Panc1 (cell line): ENCODE measurements at regions not wholly inside any gene's neighbourhood (a gene's known extent, or its start where the extent isn't known, plus 50 kb on each side); places are given as distances from the start of the nearest gene placed in this dataset.

Source experiments
- ATAC-seq: fragments of 200-7000 bp; cut with Tn5 transposase; 2 replicates; pipeline ENCODE4 v1.9.1; 2020; ENCODE audit warnings: mild to moderate bottlenecking, moderate library complexity
- BruUV-seq: library from RNA; stranded (reverse); fragments of 400-500 nt; replicated peaks from 2 replicates; lab custom pipeline; 2021; lab: Mats Ljungman, UMichigan
- CTCF ChIA-PET: fragments of 300-600 bp; sonication (Branson Sonifier 250); formaldehyde crosslinking; loops from one replicate; lab custom pipeline; 2022; ENCODE audit warnings: antibody characterized with exemption; lab: Charles Lee
- POLR2A ChIA-PET: fragments of 300-600 bp; sonication (Branson Sonifier 250); formaldehyde crosslinking; loops from one replicate; lab custom pipeline; 2022; ENCODE audit warnings: antibody characterized with exemption; lab: Charles Lee
- DNase-seq: peaks from one replicate; pipeline ENCODE4 v3.0.0-alpha.2; 2010; ENCODE audit warnings: low read depth, low spot score
- H3K27ac ChIP-seq: 2 replicates; pipeline ENCODE4 v1.5.1; 2011; ENCODE audit warnings: mild to moderate bottlenecking, low read length, inconsistent platforms
- H3K27me3 ChIP-seq: fragments of 200-500 bp; sonication (Bioruptor generic); 2 replicates; pipeline ENCODE4 v1.6.0; 2014; ENCODE audit warnings: low read length, inconsistent platforms; ENCODE audit not compliant: control insufficient read depth, insufficient read depth
- H3K36me3 ChIP-seq: fragments of 200-500 bp; sonication (Bioruptor generic); 2 replicates; pipeline ENCODE4 v1.5.1; 2014; ENCODE audit warnings: inconsistent platforms, mild to moderate bottlenecking, low read length, moderate library complexity; ENCODE audit not compliant: control insufficient read depth, insufficient read depth
- H3K4me1 ChIP-seq: 2 replicates; pipeline ENCODE4 v1.5.1; 2011; ENCODE audit warnings: inconsistent platforms, mild to moderate bottlenecking, low read length, moderate library complexity; ENCODE audit not compliant: control insufficient read depth, insufficient read depth
- H3K4me3 ChIP-seq, 2 experiments: 2 replicates each; pipeline ENCODE4 v1.5.1; 2011 to 2012; ENCODE audit warnings: low read depth in 2 of 2, low read length in 2 of 2, mild to moderate bottlenecking in 2 of 2, inconsistent platforms in 1 of 2, moderate library complexity in 1 of 2
- H3K9me3 ChIP-seq: fragments of 200-500 bp; sonication (Bioruptor generic); 2 replicates; pipeline ENCODE4 v1.5.1; 2014; ENCODE audit warnings: low read depth, mild to moderate bottlenecking, inconsistent platforms, low read length, moderate library complexity; ENCODE audit not compliant: control insufficient read depth, insufficient read depth
- POLR2AphosphoS5 ChIP-seq: IDR thresholded peaks from 2 replicates; pipeline ENCODE4 v1.6.1; 2012; ENCODE audit warnings: mild to moderate bottlenecking, low read depth, low read length, moderate library complexity
- SIN3A ChIP-seq: IDR thresholded peaks from 2 replicates; pipeline ENCODE4 v1.6.1; 2012; ENCODE audit warnings: low read depth, mild to moderate bottlenecking, low read length, moderate library complexity, borderline replicate concordance; ENCODE audit not compliant: insufficient read depth
- TCF7L2 ChIP-seq: IDR thresholded peaks from 2 replicates; pipeline ENCODE4 v1.6.1; 2011; ENCODE audit warnings: mild to moderate bottlenecking, low read depth, low read length, inconsistent platforms
- in situ Hi-C: cut with HindIII; loops from 2 replicates; pipeline ENCODE4 v1.10.0; 2016; ENCODE audit warnings: low sequenced_read_pairs, low pct_unique_long_range_greater_than_20kb
- intact Hi-C: fragments of 100-400 bp; cut with micrococcal nuclease; formaldehyde crosslinking; loops from one replicate; pipeline ENCODE4 v1.10.0; 2022; ENCODE audit not compliant: unreplicated experiment
- TF ChIP-seq, protein P1 (sequence below): fragments of 450-650 bp; IDR thresholded peaks from 2 replicates; pipeline ENCODE4 v1.5.1; 2017; ENCODE audit warnings: mild to moderate bottlenecking
- TF ChIP-seq, protein P2 (sequence below), 2 experiments: IDR thresholded peaks; 2 replicates each; pipeline ENCODE4 v1.6.1; 2011 to 2012; ENCODE audit warnings: low read depth in 2 of 2, control low read depth in 1 of 2, low read length in 1 of 2, mild to moderate bottlenecking in 1 of 2, moderate library complexity in 1 of 2; ENCODE audit not compliant: insufficient read depth in 1 of 2

DNA sequence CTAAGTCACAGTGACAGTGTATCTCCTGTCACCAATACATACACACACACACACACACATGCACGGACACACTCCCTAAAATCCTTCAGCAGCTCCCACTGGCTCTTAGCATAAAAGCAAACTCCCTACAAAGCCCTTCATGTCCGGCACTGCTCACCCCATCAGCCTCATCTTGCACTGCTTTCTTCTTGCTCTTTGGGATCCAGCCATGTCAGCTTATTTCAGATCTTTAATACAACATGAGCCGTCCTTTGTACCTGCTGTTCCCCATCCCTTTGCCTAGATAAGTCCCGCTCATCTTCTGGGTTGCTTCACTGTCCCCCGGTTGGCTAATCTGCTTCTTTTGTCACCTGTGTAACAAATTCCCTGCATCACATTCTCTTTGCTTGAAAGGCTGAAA lies 82.1 kb upstream of the VAV3 start:
- H3K36me3 ChIP-seq, result no peaks in the 10 kb centered on the region
- CTCF ChIA-PET, result no interaction called here
- DNase-seq (no peak), ATAC-seq (no peak)
- in situ Hi-C loops, result no loop called here
- TF ChIP-seq, protein P1, sequence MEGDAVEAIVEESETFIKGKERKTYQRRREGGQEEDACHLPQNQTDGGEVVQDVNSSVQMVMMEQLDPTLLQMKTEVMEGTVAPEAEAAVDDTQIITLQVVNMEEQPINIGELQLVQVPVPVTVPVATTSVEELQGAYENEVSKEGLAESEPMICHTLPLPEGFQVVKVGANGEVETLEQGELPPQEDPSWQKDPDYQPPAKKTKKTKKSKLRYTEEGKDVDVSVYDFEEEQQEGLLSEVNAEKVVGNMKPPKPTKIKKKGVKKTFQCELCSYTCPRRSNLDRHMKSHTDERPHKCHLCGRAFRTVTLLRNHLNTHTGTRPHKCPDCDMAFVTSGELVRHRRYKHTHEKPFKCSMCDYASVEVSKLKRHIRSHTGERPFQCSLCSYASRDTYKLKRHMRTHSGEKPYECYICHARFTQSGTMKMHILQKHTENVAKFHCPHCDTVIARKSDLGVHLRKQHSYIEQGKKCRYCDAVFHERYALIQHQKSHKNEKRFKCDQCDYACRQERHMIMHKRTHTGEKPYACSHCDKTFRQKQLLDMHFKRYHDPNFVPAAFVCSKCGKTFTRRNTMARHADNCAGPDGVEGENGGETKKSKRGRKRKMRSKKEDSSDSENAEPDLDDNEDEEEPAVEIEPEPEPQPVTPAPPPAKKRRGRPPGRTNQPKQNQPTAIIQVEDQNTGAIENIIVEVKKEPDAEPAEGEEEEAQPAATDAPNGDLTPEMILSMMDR, result no peak
- TF ChIP-seq, protein P2, sequence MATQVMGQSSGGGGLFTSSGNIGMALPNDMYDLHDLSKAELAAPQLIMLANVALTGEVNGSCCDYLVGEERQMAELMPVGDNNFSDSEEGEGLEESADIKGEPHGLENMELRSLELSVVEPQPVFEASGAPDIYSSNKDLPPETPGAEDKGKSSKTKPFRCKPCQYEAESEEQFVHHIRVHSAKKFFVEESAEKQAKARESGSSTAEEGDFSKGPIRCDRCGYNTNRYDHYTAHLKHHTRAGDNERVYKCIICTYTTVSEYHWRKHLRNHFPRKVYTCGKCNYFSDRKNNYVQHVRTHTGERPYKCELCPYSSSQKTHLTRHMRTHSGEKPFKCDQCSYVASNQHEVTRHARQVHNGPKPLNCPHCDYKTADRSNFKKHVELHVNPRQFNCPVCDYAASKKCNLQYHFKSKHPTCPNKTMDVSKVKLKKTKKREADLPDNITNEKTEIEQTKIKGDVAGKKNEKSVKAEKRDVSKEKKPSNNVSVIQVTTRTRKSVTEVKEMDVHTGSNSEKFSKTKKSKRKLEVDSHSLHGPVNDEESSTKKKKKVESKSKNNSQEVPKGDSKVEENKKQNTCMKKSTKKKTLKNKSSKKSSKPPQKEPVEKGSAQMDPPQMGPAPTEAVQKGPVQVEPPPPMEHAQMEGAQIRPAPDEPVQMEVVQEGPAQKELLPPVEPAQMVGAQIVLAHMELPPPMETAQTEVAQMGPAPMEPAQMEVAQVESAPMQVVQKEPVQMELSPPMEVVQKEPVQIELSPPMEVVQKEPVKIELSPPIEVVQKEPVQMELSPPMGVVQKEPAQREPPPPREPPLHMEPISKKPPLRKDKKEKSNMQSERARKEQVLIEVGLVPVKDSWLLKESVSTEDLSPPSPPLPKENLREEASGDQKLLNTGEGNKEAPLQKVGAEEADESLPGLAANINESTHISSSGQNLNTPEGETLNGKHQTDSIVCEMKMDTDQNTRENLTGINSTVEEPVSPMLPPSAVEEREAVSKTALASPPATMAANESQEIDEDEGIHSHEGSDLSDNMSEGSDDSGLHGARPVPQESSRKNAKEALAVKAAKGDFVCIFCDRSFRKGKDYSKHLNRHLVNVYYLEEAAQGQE (IDR thresholded peaks at IDR 0.05; ENCODE audit: insufficient read depth in 1 of 2, low read depth in 2 of 2, low read length in 1 of 2), result no peak
- no peak for TF ChIP-seq SIN3A
- no peak for TF ChIP-seq TCF7L2
- no peak for TF ChIP-seq POLR2AphosphoS5
- intact Hi-C loops, result no loop called here
- H3K27ac ChIP-seq, result no peak overlapping the region
- POLR2A ChIA-PET, result no interaction called here
- no TSS peak for BruUV-seq
- H3K9me3 ChIP-seq, result no peaks in the 10 kb centered on the region
- H3K4me1 ChIP-seq, result no peaks in the 10 kb centered on the region
- H3K4me3 ChIP-seq, result no peak overlapping the region
- H3K27me3 ChIP-seq, result no peaks in the 10 kb centered on the region

DNA sequence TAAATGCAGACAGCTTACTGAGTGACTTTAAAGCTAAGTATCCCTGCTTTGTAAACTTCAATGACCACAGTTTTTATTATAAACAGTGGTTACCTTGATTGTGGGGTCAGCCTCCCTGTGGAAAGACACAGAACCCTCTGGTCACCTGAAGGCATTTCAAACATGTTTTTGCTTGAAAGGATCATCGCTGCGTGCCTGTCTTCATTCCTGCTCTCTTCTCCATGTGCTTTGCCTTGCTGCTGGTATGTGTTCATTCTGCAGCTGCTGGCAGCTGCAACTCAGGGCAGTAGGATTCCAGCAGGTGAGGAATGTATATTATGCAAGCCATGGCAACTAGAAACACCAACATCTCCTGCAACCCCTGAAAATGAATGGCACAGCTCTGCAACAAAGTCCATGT lies 81.0 kb upstream of the VAV3 start:
- BruUV-seq, result no TSS peak
- CTCF ChIA-PET, result no interaction called here

More for the DNA sequence above, 81.0 kb upstream of the VAV3 start:
- no peaks in the 10 kb centered on the region for H3K9me3 ChIP-seq
- DNase-seq, result no peak
- in situ Hi-C loops (no loop called here), intact Hi-C loops (no loop called here)
- no peaks in the 10 kb centered on the region for H3K36me3 ChIP-seq
- no peaks in the 10 kb centered on the region for H3K27me3 ChIP-seq
- no peak overlapping the region for H3K27ac ChIP-seq
- ATAC-seq, result no peak
- TF ChIP-seq SIN3A, result no peak
- TF ChIP-seq, protein P2 (IDR thresholded peaks at IDR 0.05; ENCODE audit: insufficient read depth in 1 of 2, low read depth in 2 of 2, low read length in 1 of 2), result no peak
- TF ChIP-seq, protein P1, result no peak
- TF ChIP-seq POLR2AphosphoS5, result no peak
- no peak for TF ChIP-seq TCF7L2
- no peak overlapping the region for H3K4me3 ChIP-seq
- POLR2A ChIA-PET, result no interaction called here
- no peaks in the 10 kb centered on the region for H3K4me1 ChIP-seq
